Umbilical cord (tissue), 1 donor: ENCODE measurements at regions not wholly inside any gene's neighbourhood (a gene's known extent, or its start where the extent isn't known, plus 50 kb on each side); places are given as distances from the start of the nearest gene placed in this dataset.
A peak's percentile ranks its signal among the peaks of the same experiment; 100 is the strongest.

Experiments
- DNase-seq: peaks from one replicate; pipeline ENCODE4 v3.0.0-alpha.2; 2015; ENCODE audit warnings: low spot score

DNA sequence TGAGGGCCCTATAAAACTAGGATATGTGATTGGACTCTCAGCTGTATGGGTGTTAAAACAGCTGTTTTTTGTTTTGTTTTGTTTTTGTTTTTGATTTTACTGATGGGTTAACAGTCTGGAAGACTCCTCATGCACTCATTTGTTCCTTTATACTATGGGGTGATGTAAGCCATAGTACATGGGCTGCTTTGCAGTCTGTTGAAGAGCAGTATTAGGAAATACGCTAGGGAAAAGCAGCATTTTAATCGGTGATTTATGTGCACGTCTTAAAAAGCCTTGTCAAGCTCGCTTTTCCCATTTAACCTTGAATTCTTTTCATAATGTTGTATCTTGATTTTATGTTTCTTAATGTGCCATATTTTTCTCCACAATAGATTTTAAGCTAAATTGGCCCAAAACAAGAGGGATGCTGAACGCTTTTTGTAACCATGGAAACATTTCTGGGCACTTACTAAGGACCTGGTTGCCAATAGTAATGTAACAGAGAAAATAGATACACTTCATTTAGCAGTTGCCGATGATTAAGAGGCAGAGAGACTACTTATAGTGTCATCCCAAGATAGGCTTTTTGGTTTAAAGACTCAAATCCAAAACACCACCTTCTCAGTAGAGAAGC lies 244.0 kb downstream of the SNAPC1 start:
- no peak for DNase-seq

DNA sequence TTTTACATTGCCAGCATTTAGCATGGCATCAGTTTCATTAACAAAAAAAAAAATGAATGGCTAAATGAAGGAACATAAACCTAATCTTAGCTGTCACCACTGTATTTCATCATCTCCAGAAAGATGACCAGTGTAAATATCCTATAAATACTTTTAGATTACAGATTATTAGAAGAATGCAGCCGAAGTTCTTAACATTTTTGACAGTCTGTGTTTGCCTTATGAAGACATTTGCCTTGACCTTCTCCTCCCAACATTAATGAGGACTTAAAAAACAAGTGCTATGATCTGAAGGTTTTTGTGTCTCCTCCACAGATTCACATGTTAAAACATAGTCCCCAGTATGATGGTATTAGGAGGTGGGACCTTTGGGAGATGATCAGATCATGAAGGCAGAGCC lies 253.0 kb downstream of the SNAPC1 start:
- DNase-seq: peak; percentile 17

DNA sequence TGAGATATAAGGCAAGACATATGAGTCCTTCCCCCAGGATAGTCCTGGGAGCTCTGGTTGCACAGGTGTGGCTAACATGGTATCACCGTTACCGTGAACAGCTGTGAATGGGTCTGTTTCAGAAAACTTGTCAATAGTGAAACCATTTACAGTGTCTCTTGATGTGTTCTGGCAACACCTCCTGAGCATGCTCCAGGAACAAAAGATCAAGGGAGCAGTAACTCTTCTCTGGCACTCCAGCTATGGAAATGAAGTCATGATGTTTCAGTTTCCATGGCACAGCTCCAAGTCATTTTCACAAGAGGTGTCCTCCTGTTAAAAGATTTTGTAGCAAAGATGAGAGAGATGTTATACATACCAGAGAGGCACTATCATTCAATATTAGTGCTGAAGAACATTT lies 253.7 kb downstream of the SNAPC1 start:
- peak; percentile 20 for DNase-seq

DNA sequence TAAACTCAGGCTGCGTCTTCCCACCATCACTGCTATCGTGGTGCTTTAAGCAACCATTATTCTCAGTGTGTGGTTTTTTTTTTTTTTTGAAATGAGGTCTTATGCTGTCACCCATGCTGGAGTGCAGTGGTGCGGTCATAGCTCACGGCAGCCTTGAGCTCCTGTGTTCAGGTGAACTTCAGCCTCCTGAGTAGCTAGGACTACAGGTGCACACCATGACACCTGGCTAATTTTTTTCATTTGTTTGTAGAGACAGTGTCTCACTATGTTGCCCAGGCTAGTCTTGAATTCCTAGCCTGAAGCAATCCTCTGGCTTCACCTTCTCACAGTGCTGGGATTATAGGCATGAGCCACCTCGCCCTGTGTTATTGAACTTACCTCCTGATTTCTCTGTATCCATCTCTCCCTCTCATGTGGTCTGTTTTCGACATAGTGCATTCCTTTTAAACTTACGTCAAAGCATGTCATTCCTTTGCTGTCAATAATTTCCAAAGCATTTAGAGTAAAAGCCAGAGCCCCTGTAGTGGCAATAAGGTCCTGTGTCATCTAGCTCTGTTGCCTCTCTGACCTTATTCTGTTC lies 255.5 kb downstream of the SNAPC1 start:
- no peak for DNase-seq

DNA sequence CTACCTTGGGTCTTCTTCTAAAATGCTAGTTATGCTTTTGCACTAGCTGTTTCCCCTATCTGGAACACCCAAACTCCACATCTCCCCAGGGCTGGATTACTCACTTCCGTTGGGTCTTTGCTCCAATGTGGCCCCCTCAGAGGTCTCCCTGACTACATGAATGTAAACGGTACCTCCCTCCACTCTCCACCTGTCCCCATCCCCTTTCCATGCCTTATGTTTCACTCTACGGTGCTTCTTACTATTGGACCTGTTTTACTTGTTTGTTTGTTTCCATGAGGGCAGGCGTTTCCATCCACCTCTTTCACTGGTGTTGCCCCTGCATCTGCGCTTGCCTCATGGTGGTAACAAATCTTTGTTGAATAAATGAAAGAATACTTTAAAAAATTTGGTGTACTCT lies 256.4 kb downstream of the SNAPC1 start:
- no peak for DNase-seq

DNA sequence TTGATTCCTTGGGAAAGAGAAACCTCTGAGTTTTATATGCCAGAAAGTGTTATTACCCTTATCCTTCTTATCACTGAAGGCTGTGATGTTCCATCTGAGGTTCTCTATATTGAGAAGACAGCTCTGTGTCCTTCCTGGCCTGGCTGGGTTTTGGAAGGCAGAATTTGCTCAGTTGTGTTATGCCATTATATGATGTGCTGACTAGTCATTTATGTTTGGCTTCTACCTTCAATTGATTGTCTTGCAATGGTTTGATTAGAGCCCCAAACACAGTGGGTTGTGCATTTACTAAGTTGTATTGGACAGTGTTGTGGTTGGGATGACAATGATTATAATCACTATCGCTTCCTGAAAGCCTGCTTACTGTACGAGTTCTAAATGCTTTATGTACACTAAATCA lies 265.7 kb downstream of the SNAPC1 start:
- peak; percentile 87 for DNase-seq

DNA sequence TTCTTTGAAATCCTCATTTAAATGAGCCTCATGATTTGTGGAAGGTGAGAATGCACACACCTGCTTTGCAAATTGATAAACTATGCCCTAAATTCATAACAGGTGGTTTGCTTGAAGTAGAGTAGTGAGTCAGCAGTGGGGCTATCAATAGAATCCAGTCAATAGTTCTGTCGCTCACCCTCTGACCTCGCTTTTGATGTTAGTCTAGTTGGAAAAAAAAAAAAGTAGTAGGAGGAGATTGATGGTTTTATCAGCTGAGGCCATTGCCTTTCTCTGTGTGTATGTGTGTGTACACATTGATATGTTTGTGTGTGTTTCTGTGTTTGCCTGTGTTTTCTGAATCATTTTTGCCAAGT lies 267.3 kb downstream of the SNAPC1 start:
- no peak for DNase-seq

DNA sequence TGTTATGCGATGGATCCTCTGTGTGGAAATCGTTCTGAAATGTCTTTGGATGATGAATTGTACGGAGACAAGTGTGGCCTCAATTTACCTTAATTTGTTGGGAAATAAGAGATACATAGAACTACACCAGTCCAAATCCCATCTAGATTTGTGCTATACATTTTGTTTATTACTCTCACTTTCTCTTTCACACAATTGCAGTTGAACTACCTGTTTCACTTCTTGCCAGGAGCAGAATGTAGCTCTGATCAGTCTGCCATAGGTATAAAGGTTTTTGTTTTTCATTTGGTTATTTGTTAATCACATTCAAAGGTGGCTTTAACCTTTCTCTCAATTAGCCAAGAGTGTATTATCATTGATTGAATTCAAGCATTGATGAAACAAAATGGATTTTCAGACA lies 268.2 kb downstream of the SNAPC1 start:
- no peak for DNase-seq

DNA sequence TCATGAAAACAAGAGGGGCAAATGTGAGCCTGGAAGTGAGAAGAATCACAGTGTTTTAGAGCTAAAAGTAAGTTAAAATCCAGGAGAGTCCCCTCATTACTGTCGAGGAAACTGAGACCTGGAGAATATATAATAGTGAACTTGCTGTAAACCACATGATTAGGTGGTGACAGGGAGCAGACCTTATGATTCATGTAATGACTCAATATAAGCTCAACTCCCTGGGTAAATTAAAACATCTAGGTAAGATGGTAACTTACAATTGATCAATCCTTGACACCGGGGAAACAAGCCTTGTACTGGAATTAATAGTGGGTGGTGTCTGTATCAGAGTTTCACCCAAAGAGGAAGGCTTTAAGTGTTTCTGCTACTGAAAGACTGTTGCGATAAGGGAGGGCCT lies 269.3 kb downstream of the SNAPC1 start:
- DNase-seq: no peak

DNA sequence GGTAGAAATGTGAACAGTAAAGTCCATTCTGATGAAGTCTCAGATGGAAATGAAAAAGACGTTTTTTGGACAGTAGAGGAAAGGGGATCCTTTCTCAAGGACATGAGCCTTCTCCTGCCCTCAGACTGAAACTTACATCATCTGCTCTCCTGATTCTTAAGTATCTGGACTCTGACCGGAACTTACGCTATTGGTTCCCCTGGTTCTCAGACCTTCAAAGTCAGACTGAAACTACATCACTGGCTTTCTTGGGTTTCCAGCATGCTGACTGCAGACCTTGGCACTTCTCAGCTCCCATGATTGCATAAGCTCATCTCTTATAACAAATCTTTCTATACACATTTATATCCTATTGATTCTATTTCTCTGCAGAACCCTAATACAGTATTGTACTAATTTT lies 291.0 kb downstream of the SNAPC1 start:
- DNase-seq: no peak

DNA sequence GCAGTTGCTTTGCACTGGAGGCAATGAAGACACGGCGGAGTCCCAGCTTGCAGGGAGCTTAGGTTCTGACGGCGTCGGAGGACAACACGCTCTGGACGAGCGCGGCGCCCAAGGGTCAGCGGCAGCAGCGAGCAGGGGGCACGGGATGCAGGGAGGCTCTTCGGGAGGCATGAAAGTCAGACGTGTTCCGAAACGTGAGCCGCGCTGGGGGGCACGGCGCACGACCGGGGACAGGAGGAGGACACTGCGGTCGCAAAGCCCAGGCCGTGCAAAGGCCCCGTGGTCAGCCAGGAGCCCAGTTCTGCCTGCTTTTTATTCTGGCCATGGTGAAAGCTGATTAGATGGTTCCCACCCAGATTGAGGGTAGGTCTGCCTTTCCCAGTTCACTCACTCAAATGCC lies 294.6 kb downstream of the SNAPC1 start:
- DNase-seq: no peak

DNA sequence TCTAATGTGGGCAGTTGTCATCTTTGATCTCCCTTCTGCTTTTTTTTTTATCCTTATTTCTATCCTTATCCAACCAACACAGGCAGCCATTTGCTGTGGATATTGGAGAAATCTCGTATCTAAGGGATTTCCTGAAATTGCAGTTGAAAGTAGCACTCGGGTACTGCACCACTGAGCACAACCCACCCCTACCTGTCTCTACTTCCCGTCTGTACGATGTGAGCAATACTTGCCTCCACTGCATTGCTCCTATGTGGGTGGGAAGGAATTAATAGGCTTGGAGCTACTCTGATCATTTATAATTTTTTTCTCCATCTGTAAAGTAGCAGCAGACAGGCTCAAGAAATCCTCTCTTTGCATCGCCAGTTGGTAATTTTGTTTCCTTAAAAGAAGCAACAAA lies 300.4 kb downstream of the SNAPC1 start:
- DNase-seq: no peak

DNA sequence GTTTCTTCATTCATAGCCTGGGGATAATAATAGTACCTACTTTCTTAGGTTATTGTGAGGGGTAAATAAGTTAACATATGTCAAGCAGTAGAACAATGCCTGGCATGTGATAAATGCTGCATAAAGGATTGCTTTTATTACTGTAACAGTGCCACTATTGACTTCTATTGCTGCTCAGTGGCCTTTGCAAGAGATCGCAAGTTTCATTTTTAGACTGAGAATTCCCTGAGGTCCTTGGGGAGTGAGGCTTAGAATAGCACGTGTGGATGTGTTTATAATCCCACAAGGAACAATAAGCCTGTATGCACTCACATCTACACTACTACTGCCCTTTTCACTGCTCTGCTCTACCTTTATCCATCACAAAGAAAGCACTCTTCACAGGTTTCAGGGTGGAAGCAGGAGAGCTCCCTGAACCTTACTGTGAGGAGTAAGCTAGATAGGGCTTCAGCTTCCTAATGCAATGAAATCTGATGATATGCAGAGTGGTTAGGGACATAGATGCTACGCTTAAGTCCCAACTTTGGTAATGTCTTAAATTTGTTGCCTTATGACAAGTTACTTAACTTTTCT lies 302.6 kb downstream of the SNAPC1 start:
- DNase-seq: no peak

DNA sequence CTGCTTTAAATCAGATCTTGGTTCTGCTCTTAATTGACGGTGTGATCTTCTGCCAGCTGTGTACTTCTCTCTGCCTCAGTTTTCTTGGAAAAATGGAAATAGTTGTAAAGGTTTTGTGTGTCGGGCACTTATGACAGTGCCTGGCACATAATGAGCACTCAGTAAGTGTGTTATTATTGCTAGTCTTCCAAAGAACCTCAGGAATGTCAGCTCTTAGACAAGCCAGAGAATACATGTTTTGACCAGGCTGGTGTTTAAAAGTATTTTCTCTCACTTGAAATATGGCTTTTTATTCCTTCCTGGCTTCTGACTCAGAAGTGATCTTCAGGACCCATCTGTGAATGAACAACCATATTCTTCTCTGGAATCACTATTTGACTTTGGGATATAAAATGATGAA lies 304.1 kb downstream of the SNAPC1 start:
- no peak for DNase-seq

DNA sequence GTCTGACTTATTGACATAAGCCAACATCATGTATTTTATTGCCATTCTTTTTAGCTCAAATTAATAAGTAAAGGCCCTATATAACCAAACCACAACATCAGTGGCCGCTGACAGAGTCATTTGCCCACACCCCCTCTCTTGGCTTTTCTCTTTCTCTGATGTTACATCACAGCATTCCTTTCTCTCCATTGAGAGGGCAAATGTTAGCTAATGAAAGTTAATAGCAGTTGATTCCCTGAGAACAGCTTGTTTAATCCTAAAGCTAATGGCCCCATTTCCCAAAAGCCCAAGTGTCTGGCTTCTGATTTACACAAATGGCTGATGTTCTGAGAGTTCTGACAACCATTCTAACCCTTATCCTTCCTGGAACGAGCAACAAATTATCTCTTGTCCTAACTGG lies 308.8 kb downstream of the SNAPC1 start:
- no peak for DNase-seq

DNA sequence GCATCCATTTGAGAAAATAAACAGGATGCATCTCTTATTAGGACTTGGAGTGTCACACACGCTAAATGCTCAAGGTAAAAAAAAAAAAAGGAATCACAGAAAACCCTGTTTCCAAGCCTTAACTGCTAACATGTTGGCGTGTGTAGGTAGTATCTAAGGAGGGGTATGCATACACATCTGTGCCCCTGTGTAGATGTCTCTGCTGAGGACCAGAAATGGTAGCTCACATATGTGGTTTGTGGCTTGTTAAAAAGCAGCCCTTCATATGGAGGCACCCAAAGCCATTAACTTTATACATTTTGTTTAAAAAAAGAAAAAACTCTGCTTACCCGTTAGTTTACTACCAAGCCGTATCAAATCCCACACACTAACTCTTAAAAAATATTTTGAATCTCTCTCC lies 314.1 kb downstream of the SNAPC1 start:
- DNase-seq: no peak

DNA sequence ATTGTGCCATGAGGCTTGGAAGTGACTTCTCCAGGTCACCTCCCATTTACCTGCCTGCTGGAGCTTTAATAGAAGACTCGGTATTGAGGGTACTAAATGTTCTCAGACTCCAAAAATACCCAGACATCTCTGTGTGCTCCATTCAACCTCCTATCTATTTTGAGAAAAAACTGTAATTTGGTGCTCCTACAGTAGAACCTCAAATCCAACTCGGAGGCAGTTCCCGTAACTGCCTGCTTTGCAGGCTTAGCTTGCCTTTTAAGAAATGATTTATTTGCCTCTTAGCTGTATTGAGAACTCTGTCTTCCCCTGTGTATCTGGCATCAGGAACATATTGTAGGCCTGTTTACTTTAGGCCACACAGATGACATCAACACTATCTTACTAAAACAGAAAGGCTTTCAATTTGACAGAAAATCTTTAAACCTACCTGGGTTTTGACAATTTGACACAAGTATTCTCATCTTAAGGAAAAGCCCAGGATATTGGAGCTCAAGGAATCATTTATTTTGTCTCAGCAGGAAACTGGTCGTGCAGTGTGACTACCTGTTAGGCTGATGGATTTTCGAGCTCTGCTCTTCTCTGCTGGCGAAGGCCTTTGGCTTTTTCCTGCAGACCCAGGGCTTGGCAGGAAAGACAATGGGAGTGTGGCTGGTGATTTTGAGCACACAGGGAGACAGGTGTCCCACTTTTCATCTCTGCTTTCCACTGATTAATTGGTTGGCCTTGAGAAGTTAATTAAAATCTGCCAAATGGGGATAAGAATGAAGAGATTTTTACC lies 314.8 kb downstream of the SNAPC1 start:
- DNase-seq: no peak

DNA sequence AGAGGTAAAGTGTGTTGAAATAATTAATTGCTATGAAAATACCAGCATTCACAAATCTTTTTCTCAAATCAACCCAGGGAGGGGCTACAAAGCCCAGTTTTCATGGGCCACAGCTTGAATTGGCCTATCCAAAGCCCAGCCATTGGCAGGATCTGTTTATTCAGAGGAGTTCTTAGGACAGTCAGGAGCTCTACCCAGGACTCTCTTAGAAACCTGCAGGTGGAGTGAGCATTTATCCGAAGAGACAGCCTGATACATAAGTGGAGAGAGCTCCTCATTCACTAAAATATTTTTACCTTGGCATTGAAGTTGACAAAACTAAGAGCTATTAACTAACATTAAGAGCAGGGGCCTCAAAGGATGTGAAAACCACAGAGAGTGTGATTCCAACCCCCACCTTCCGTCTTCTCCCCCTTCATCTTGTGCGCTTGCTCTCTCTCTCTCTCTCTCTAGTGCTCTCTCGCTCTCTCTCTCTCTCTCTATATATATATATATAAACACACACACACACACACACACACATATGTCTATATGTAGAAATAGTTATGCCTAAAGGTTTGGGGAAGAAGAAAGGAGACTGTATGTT lies 315.5 kb downstream of the SNAPC1 start:
- no peak for DNase-seq

DNA sequence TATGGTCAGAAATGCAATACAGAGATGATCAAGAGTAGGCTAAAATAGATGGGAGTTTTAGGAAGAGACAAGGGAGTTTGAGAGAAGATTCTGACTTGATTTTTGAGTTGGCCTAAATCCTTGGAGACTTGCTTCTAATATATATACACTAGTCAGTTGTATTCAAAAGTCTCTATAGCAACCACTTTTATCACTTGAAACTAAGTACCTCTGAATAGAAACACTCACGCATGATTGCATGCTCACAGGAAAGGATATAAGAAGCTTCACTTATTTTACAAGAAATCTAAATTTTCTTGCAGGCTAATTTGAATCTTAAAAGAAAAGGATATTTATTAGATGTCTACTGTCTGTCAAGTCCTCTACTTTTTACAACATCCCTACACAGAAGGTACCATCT lies 316.8 kb downstream of the SNAPC1 start:
- no peak for DNase-seq

DNA sequence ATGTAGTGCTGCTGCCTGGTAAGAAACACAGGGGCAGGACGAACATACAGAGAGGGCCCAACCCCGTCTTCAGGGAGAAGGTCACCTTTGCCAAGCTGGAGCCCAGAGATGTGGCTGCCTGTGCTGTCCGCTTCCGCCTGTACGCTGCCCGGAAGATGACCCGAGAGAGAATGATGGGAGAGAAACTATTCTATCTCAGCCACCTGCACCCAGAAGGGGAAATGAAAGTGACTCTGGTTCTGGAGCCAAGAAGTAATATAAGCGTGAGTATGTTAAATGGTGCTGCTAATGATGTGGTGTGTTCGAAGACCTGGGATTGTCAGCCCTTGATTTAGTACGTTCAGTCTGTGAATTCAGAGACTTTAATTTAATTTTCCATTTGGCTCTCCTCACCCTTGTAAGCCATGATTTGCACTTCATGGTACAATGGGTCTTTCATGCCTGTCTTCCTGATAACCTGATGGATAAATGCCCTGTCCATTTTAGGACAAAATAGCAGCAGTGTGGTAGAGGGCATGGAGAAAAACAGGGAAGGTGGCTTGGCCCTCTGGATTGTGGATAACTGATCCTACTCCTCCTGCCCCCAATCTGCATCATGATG lies 318.9 kb downstream of the SNAPC1 start:
- no peak for DNase-seq

DNA sequence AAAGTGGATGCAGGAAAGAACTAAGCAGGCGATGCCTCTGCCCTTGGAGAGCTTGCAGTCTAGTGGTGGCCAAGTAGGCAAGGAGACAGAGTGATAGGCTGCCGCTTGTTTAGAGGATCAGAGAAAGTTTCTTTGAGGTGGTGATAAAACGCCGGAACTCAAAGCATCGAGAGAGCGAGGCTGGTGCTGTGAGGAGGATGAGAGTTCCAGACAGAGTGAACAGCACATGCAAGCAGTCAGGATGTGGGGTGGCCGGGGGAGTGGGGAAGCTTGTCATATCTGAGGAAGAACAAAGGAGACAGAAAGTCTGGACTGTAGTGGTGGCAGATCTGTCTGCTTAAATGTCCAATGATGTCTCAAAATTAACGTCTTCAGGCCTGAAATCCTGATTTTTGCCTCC lies 319.7 kb downstream of the SNAPC1 start:
- no peak for DNase-seq

DNA sequence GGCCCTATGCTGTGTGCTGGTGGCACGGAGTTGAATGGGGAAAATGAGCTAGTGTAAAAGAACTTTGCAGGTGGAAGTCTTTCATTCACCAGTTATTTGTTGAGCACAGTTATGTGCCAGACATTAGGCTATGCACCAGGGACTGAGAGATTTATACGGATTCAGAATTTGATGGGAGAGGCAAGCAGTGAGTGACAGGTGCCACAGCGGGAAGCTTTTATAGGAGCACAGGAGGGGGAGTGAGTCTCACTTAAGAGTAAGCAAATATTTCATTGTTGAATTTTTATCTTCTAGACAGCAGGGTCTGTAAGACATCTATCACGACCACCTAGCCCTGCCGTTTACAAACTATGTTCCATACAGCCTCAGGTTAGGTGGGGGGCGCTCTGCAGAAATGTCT lies 320.6 kb downstream of the SNAPC1 start:
- no peak for DNase-seq
